WTC11 (cell line): ENCODE measurements at regions not wholly inside any gene's neighbourhood (a gene's known extent, or its start where the extent isn't known, plus 50 kb on each side); places are given as distances from the start of the nearest gene placed in this dataset.

Source experiments
- ATAC-seq: fragments of 200-7000 bp; cut with Tn5 transposase; 2 replicates; pipeline ENCODE4 v1.10.0; 2021; ENCODE audit warnings: mild to moderate bottlenecking, moderate library complexity
- CTCF ChIA-PET: fragments of 300-600 bp; sonication (Branson Sonifier 250); formaldehyde crosslinking; loops from one replicate; lab custom pipeline; 2021; ENCODE audit warnings: antibody characterized with exemption; lab: Charles Lee
- POLR2A ChIA-PET: fragments of 350-600 bp; sonication (Branson Sonifier 250); formaldehyde crosslinking; loops from one replicate; lab custom pipeline; 2021; ENCODE audit warnings: antibody characterized with exemption; lab: Charles Lee
- DNase-seq: peaks from one replicate; pipeline ENCODE4 v3.0.0; 2021; ENCODE audit warnings: low spot score
- H3K27ac Mint-ChIP-seq: 2 replicates; pipeline ENCODE4 v1.8.0; 2021; ENCODE audit warnings: mixed read lengths
- H3K27me3 Mint-ChIP-seq: 2 replicates; pipeline ENCODE4 v1.8.0; 2021; ENCODE audit warnings: low read depth, mild to moderate bottlenecking, moderate library complexity, mixed read lengths
- H3K36me3 Mint-ChIP-seq: 2 replicates; pipeline ENCODE4 v1.8.0; 2021; ENCODE audit warnings: mixed read lengths
- H3K4me1 Mint-ChIP-seq: 2 replicates; pipeline ENCODE4 v1.8.0; 2022; ENCODE audit warnings: mixed read lengths
- H3K4me3 Mint-ChIP-seq: 2 replicates; pipeline ENCODE4 v1.8.0; 2021; ENCODE audit warnings: mild to moderate bottlenecking, moderate library complexity, mixed read lengths
- H3K9me3 Mint-ChIP-seq: 2 replicates; pipeline ENCODE4 v1.8.0; 2021; ENCODE audit warnings: mixed read lengths
- HMGA2 ChIP-seq: fragments of 250-450 bp; sonication (Bioruptor Pico); IDR thresholded peaks from 2 replicates; pipeline ENCODE4 v1.4.0; 2021; ENCODE audit warnings: mild to moderate bottlenecking, moderate library complexity
- NR2C2 ChIP-seq: sonication (generic); formaldehyde crosslinking; IDR thresholded peaks from 2 replicates; pipeline ENCODE4 v1.8.0; 2022; ENCODE audit warnings: mild to moderate bottlenecking, missing genetic modification reagents
- NR3C1 ChIP-seq: sonication (generic); formaldehyde crosslinking; conservative IDR thresholded peaks from 2 replicates; pipeline ENCODE4 v1.8.1; 2023; ENCODE audit warnings: low read depth, mild to moderate bottlenecking, missing genetic modification reagents
- PRRX2 ChIP-seq: fragments of 250-450 bp; sonication (Bioruptor Pico); IDR thresholded peaks from 2 replicates; pipeline ENCODE4 v1.8.0; 2021; ENCODE audit warnings: mild to moderate bottlenecking
- SOX15 ChIP-seq: fragments of 250-450 bp; sonication (Bioruptor Pico); IDR thresholded peaks from 2 replicates; pipeline ENCODE4 v1.9.0; 2021; ENCODE audit warnings: mild to moderate bottlenecking
- TEAD4 ChIP-seq: sonication (generic); formaldehyde crosslinking; IDR thresholded peaks from 2 replicates; pipeline ENCODE4 v1.8.0; 2022; ENCODE audit warnings: mild to moderate bottlenecking, missing genetic modification reagents
- ZNF219 ChIP-seq: sonication (generic); formaldehyde crosslinking; IDR thresholded peaks from 2 replicates; pipeline ENCODE4 v1.8.0; 2023; ENCODE audit warnings: missing genetic modification reagents, mild to moderate bottlenecking, borderline replicate concordance
- ZNF263 ChIP-seq: sonication (generic); formaldehyde crosslinking; IDR thresholded peaks from 2 replicates; pipeline ENCODE4 v1.8.1; 2022; ENCODE audit warnings: low read depth, mild to moderate bottlenecking, moderate library complexity, missing genetic modification reagents
- ZNF396 ChIP-seq: fragments of 250-450 bp; sonication (Bioruptor Pico); IDR thresholded peaks from 2 replicates; pipeline ENCODE4 v1.8.0; 2021; ENCODE audit warnings: mild to moderate bottlenecking, moderate library complexity, borderline replicate concordance
- TF ChIP-seq, protein P1 (sequence below): sonication (generic); formaldehyde crosslinking; IDR thresholded peaks from 2 replicates; pipeline ENCODE4 v1.8.0; 2022; ENCODE audit warnings: missing genetic modification reagents
- TF ChIP-seq, protein P2 (sequence below): sonication (generic); formaldehyde crosslinking; IDR thresholded peaks from 2 replicates; pipeline ENCODE4 v1.8.1; 2023; ENCODE audit warnings: mild to moderate bottlenecking, missing genetic modification reagents
- TF ChIP-seq, protein P3 (sequence below): sonication (generic); formaldehyde crosslinking; IDR thresholded peaks from 2 replicates; pipeline ENCODE4 v1.8.1; 2022; ENCODE audit warnings: mild to moderate bottlenecking, moderate library complexity, missing genetic modification reagents
- TF ChIP-seq, protein P4 (sequence below): sonication (generic); formaldehyde crosslinking; IDR thresholded peaks from 2 replicates; pipeline ENCODE4 v1.8.1; 2023; ENCODE audit warnings: mild to moderate bottlenecking, missing genetic modification reagents, borderline replicate concordance
- TF ChIP-seq, protein P5 (sequence below): fragments of 250-450 bp; sonication (Bioruptor Pico); conservative IDR thresholded peaks from 2 replicates; pipeline ENCODE4 v1.9.0; 2021; ENCODE audit warnings: mild to moderate bottlenecking

DNA sequence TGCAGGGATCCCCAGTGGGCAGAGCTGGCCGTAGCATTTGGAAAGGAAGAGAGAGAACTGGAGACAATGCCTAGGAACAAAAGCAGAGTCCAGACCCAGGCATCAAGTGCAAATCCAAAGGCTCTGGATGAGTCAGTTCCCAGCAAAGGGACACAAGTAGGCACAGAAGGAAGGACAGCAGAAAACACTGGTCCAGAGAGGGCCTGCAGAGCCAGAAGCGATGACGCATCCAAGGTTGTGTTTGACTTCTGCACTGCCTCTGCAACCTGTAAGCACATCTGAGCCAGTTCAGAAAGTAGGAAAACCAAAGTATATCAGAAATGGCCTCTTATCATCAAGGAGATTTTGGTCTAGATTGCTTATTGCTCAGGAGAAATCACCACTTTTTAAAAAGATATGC, 604.5 kb downstream of the FGF9 start (continued):
- TF ChIP-seq, protein P1, sequence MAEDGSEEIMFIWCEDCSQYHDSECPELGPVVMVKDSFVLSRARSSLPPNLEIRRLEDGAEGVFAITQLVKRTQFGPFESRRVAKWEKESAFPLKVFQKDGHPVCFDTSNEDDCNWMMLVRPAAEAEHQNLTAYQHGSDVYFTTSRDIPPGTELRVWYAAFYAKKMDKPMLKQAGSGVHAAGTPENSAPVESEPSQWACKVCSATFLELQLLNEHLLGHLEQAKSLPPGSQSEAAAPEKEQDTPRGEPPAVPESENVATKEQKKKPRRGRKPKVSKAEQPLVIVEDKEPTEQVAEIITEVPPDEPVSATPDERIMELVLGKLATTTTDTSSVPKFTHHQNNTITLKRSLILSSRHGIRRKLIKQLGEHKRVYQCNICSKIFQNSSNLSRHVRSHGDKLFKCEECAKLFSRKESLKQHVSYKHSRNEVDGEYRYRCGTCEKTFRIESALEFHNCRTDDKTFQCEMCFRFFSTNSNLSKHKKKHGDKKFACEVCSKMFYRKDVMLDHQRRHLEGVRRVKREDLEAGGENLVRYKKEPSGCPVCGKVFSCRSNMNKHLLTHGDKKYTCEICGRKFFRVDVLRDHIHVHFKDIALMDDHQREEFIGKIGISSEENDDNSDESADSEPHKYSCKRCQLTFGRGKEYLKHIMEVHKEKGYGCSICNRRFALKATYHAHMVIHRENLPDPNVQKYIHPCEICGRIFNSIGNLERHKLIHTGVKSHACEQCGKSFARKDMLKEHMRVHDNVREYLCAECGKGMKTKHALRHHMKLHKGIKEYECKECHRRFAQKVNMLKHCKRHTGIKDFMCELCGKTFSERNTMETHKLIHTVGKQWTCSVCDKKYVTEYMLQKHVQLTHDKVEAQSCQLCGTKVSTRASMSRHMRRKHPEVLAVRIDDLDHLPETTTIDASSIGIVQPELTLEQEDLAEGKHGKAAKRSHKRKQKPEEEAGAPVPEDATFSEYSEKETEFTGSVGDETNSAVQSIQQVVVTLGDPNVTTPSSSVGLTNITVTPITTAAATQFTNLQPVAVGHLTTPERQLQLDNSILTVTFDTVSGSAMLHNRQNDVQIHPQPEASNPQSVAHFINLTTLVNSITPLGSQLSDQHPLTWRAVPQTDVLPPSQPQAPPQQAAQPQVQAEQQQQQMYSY (CRISPR knock-in tag): no peak
- no peak for TF ChIP-seq ZNF396 (CRISPR knock-in tag)
- no peak for TF ChIP-seq TEAD4 (CRISPR knock-in tag)
- no peak for TF ChIP-seq SOX15 (CRISPR knock-in tag)
- TF ChIP-seq, all 79 proteins: peak for 0

DNA sequence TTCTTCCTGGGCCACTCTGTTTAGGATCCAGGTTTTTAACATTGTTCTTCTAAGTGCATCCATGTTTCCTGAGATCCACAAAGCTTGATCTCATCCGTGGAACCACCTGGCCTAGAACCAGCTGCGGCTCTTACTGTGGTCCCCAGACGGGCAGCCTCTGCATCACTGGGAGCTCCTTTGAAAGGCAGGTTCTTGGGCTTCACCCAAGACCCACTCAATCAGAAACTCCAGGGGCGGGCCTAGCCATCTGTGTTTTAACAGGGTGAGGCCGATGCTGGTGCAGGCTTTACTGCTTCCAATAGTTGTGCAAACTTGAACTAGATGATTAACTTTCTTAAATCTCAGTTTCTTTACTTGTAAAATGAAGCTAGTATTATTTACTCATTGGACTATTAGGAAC, 605.7 kb downstream of the FGF9 start:
- no peak for ATAC-seq
- Mint-ChIP-seq H3K9me3 (no peaks in the 10 kb centered on the region), H3K27me3 (no peaks in the 10 kb centered on the region), H3K27ac (no peak overlapping the region), H3K4me3 (no peak overlapping the region), H3K4me1 (peaks cover 4% of the 10 kb centered on the region), H3K36me3 (no peaks in the 10 kb centered on the region)
- ChIA-PET CTCF (interaction anchor here (1.4 kb wide), 1 partner anchor 363 kb away, joined by 4 read pairs; no protein-coding TSS in a partner anchor), POLR2A (no interaction called here)
- TF ChIP-seq, protein P1 (CRISPR knock-in tag): no peak
- TF ChIP-seq ZNF263: no peak
- TF ChIP-seq, protein P2, sequence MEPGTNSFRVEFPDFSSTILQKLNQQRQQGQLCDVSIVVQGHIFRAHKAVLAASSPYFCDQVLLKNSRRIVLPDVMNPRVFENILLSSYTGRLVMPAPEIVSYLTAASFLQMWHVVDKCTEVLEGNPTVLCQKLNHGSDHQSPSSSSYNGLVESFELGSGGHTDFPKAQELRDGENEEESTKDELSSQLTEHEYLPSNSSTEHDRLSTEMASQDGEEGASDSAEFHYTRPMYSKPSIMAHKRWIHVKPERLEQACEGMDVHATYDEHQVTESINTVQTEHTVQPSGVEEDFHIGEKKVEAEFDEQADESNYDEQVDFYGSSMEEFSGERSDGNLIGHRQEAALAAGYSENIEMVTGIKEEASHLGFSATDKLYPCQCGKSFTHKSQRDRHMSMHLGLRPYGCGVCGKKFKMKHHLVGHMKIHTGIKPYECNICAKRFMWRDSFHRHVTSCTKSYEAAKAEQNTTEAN (CRISPR knock-in tag): no peak
- no peak for TF ChIP-seq ZNF219
- TF ChIP-seq, protein P3, sequence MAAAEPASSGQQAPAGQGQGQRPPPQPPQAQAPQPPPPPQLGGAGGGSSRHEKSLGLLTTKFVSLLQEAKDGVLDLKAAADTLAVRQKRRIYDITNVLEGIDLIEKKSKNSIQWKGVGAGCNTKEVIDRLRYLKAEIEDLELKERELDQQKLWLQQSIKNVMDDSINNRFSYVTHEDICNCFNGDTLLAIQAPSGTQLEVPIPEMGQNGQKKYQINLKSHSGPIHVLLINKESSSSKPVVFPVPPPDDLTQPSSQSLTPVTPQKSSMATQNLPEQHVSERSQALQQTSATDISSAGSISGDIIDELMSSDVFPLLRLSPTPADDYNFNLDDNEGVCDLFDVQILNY (CRISPR knock-in tag): no peak
- TF ChIP-seq NR2C2 (CRISPR knock-in tag): no peak
- no peak for TF ChIP-seq HMGA2 (CRISPR knock-in tag)
- TF ChIP-seq PRRX2 (CRISPR knock-in tag): no peak
- no peak for TF ChIP-seq NR3C1 (CRISPR knock-in tag)
- TF ChIP-seq, protein P4, sequence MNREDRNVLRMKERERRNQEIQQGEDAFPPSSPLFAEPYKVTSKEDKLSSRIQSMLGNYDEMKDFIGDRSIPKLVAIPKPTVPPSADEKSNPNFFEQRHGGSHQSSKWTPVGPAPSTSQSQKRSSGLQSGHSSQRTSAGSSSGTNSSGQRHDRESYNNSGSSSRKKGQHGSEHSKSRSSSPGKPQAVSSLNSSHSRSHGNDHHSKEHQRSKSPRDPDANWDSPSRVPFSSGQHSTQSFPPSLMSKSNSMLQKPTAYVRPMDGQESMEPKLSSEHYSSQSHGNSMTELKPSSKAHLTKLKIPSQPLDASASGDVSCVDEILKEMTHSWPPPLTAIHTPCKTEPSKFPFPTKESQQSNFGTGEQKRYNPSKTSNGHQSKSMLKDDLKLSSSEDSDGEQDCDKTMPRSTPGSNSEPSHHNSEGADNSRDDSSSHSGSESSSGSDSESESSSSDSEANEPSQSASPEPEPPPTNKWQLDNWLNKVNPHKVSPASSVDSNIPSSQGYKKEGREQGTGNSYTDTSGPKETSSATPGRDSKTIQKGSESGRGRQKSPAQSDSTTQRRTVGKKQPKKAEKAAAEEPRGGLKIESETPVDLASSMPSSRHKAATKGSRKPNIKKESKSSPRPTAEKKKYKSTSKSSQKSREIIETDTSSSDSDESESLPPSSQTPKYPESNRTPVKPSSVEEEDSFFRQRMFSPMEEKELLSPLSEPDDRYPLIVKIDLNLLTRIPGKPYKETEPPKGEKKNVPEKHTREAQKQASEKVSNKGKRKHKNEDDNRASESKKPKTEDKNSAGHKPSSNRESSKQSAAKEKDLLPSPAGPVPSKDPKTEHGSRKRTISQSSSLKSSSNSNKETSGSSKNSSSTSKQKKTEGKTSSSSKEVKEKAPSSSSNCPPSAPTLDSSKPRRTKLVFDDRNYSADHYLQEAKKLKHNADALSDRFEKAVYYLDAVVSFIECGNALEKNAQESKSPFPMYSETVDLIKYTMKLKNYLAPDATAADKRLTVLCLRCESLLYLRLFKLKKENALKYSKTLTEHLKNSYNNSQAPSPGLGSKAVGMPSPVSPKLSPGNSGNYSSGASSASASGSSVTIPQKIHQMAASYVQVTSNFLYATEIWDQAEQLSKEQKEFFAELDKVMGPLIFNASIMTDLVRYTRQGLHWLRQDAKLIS (CRISPR knock-in tag): no peak
- TF ChIP-seq, protein P5, sequence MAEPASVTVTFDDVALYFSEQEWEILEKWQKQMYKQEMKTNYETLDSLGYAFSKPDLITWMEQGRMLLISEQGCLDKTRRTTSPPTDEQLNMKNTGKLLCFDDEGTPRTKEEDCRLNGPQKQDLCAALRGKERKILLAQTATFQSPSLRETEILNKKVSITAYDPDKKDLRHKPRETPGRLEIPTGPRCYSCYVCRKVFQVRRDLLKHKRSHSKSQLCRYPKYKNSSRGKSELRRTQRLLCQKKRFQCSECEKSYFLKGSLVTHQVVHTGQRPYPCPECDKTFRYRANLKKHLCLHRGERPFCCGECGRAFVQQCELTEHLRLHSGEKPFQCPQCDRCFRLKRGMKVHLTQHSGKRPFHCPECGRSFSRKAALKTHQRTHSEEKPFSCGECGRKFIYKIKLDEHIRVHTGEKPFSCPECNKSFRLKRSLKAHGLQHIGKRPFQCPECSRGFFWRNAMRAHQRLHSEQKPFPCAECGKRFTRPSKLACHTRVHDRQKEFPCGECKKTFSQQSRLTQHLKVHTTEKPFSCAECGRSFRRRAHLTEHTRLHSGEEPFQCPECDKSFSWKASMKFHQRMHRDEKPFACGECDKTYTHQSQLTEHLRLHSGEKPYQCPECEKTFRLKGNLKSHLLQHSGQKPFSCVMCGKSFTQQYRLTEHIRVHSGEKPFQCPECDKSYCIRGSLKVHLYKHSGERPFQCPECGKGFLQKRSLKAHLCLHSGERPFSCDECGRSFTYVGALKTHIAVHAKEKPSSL (CRISPR knock-in tag): no peak
- no peak for DNase-seq
